GM19238 (cell line): ENCODE measurements at regions not wholly inside any gene's neighbourhood (a gene's known extent, or its start where the extent isn't known, plus 50 kb on each side); places are given as distances from the start of the nearest gene placed in this dataset.
"Not testable (repeated sequence)": the region's sequence is repeated elsewhere in the genome, so short reads cannot be mapped to it uniquely, and the experiment has no call there.

Experiments used
- DNase-seq: peaks from one replicate; pipeline ENCODE4 v3.0.0; 2011; ENCODE audit warnings: low spot score; ENCODE audit not compliant: insufficient read length

DNA sequence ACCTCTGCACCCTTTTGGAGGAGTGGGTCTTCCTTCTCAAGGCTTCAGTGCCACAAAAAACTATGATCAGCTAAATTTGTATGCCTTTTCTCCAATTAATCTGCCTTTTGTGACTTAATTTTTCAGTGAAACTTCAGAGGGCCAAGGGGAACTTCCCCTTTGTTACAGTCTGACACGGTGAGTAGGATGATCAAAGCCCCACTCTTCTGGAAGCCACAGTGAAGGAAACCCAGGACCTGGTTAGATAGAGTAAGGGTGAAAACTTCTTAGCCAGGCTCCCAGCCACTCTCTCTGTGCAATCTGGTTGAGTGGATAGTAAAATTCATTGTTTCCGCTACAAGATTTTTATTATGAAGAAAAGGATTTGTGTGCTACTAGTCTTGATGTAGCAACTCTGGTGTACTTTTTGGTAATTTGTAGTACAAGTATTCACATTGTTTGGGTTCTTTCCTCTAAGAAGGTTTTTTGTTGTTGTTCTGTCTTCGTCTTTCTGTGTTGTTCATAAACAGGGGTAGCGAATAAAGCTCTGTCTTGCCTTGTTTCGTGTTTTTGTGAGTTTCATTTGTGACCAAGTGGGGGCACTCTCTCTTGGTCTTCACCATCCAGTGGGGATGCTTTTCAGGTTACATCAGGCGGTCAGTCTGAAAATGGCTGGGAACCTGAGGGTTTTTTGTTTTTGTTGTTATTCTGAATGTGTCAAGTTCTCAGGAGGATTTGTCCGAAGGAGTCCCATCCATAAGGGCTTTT is 268.5 kb upstream of the NPSR1 start:
- DNase-seq = no peak

DNA sequence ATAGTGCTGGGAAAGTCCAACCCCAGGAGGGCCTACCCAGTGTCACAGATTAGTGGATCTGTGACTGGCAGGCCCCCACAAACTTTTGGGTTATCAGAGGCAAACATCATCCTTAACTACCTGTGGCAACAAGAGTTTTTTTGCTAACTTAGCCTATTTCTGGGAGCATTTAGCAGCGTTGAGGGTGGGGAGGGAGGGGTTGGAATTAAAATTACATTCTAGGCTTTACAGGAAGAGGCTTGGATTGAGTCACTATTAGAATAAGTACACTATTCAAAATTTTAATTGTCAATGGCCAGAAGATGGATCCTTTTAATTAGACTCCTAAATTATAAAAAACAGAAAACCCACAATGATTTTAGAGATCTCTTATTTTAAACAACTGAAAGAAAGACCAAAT is 267.9 kb upstream of the NPSR1 start:
- DNase-seq = no peak

DNA sequence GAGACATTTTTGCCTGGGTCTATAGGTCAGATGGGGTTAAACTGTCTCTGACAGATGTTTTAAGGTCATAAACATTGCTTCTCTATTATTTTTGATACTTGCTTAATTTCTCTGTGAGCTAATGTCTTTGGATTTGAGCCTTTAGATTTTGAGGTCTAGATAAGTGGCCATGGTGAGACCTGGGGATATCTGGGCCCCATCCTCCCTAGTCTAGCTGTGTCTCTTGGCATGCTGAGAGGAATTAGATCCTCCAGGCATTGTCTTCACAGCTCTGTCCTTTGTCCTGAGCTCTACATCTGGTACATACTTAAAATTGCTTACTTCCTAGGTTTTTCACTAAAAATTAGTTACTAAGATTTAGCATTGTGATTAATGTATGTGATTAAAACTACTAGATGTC is 265.0 kb upstream of the NPSR1 start:
- DNase-seq = no peak

DNA sequence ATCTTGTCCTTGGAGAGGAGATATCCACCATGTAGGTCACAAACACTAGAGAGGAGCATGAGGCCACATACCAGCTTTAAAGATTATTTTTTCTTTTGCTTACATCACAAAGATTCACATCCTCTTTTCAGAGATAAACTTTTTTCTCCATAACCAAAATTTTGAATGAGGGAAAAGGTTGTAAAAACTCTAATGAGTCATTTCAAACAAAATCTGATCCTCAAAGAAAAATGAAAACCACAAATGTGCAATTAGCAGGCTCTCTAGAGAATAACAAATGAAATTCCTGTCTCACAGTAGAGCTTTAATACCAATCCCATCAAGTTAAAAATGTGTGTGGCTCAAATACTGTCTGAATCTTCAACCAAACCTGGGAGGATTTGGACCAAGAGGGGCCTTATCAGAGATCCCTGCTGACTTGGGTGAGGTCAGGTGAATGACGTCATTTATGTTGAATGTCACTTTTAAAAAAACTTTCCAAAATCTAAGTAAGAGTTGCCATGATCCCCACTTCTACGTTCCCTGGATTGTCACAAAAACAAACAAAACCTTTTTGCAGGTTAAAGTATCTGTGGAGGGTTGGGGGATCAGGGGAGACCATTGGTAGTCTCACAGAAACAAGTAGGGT is 261.5 kb upstream of the NPSR1 start:
- DNase-seq = no peak

DNA sequence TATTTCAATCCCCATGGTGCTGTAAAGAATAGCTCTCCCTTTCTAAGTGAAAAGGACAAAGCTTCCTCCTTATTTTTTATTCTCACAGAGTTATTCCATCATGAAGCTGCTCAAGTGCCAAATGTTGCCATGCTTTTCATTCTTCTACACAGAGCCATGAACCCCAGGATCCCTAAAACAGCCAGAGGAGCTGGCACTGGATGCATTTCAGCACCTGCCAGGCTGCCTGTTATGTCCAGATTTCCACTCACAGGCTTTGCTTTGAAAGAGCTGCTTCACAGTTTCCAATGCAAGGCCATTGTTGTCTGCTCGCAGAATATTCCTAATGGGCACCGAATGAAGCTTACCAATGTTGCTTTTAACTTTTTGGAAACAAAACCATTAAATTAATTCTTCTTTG is 256.2 kb upstream of the NPSR1 start:
- no peak for DNase-seq

DNA sequence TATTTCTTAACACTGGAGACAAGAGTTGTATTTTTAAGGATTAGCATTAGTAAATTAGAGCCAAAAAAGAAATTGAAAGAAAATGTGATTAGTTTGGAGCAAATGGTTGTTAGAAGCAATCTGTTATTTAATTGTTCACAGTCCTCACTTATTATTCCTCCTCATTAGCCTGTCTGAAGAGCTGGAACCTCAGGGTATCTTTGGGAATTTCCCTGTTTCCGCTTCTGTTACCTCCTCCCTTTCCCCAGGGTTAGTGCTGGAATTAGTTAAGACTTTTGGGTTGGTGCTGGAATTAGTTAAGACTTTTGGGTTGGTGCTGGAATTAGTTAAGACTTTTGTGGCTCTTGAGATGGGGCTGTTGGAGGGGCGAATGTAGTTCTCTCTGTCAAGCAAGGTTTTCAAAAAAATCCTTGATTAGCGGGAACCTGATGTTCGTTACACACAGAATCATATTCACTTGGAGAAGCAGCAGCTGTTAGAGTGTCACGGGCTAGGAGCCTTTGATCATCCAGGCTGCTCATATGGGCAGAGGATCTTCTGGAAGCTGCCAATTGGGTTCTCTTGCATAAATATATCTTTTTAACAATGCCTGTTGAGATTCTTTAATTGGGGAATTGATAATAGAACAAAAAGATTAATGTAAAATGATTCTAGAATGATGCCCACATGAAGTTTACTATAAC is 251.0 kb upstream of the NPSR1 start:
- DNase-seq = no peak

DNA sequence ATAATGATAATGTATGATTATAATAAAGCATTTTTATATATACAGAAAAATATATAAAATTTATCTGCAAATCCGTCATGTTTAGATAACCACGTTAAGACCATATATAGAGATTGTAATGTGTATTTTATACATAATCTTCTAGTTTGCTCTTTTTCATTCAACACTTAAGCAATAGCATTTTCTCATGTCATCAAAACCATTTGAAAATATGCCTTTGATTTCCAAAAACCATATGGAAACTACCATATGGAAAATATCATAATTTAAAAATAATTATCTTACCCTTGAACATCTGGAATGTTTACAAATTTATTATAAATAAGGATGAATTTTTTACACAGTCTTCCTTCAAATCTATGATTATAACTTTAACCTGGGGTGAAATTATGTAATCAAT is 250.4 kb upstream of the NPSR1 start:
- no peak for DNase-seq

DNA sequence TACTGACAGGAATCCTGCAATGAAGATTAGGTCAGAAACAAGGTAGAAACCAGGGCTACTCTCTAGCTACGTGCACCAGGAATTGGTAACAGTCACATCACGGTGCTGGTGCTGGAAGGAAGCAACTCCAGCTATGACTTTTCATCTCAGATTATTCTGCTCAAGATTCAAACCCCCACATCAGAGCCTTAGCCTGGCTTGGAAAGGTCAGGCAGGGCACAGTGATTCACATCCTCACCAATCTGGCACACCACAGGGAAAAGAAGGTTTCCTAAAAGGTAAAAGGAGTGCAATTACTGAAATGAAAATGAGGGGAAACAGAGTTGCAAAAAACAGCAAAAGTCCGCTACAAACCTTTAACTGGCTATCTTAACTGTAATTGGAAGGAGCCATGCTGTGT is 240.2 kb upstream of the NPSR1 start:
- DNase-seq = no peak

DNA sequence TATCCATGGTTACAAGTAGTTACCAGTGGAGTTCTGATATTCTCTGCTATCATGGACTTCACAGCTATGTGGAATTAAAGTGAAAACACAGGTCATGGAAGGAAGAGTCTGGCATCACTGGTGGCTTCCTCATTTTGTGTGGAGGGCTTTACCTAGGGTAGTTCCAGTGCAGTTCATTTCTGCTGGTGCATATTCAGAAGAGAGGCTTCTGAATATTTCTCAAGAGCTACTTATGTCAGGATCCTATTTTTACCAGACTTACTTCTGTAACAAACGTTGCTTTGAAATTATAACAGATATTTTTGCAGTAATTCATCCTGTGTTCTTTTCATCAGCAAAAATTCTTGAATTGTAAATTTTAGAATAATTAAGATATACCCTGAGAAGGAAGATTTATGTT is 236.5 kb upstream of the NPSR1 start:
- no peak for DNase-seq

DNA sequence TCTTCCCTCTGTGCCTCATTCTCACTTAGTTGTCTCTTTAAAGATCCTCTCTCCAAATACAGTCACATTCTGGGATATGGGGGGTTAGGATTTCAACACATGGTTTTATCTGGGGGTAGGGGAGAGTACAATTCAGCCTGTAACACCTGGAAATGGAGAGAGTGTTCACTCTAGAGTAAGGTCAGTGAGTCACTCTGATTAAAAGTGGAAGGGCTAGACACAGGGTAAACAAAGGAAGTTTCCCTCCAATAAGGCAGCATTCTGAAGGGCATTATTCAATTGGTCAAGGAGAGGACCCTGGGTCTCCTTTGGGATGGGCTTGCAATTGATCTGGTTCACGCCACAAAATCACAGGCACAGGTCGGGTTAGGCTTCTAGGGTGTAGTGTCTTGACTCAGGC is 232.8 kb upstream of the NPSR1 start:
- DNase-seq = no peak

DNA sequence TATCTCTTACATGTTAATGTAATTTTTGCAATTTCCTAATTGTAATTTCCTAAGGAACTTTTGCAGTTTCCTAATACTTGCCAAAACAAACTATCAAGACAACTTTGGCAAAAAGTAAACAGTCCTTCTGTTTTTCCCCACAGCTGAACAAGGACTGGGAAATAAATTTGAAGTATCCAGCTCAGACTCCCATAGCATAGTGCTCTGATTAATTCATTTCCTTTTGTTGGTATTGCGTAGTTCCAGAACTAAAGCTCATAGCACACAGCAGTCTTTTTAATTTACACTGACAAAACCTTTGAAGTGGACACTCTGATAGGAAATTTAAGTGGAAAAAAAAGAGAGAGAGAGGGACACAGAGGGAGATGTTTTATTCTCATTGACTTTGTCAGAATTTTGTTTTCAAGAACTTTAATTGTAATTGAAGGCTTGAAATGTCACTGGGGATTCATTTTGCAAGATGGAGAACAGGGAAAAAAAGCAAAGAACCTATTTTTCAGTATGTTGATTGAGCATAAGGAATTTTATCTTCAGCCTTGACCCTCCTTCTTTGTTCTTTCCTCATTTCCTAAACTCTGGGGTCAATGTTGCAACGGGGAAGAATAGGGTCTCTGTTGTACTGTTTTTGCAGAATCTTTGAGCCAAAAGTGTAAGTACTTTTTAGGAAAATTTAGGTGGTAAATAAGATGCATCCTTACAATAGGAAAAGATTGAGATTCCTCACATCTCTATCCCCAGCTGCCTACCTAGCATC is 232.2 kb upstream of the NPSR1 start:
- DNase-seq = no peak

DNA sequence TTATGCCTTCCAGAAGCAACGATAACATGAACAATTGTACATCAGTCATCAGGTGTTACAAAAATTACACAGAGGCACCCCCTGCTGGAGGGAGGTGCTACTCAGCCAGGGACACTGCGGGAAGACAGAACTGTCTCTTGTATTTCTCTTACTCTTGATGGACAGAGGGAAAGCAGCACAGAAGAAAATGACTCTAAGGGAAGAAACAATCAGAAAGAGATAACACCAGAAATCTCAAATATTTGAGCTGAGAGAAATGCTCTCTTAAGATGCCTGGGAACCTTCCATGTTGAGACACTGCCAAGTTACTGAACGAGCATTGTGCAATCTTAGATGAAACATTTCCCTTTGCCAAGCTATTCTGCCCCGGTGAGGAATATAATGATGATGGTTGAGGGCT is 227.6 kb upstream of the NPSR1 start:
- no peak for DNase-seq

DNA sequence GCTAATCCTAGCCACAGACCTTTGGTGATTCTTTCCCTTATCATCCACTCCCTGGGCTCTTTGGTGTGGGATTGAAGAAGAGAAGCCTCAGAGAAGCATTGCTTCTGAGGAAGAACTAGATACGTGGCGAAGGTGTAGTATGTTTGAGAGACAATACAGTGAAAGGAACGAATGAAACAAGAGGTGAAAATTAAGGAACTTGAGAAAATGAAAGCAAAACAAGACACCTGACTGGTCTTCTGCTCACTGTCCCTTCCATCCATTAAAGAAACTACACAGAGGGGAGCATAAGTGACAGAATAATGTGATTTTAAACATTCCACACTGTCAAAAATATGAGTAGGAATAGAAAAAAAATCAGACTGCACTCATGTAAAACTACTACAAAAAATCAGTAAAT is 219.6 kb upstream of the NPSR1 start:
- no peak for DNase-seq

DNA sequence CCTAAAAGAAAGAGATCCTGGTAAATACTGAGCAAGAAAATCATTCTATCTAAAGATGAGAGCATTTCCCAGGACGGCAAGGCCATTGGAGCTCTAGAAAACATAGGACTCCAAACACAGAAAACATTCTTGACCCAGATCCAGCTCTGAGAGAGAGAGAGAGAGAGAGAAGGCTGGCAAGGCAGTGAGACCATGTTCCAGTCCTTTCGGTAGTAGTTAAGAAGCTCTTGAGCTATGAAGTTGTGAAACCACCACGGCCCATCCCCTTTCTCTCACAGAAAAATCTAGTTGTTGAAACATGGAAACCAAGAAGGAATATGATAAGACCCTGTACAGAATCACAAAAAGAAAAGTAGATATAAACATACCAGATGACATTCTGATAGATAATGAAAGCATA is 212.4 kb upstream of the NPSR1 start:
- DNase-seq = no peak

DNA sequence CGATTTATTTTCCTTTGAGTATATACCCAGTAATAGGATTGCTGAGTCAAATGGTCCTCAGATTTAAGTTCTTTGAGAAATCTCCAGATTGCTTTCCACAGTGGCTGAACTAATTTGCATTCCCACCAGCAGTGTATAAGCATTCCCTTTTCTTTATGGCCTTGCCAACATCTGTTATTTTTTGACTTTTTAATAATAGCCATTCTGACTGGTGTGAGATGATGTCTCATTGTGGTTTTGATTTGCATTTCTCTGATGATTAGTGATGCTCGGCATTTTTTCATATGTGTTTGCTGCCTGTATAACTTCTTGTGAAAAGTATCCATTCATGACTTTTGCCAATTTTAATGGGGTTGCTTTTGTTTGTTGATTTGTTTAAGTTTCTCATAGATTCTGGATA is 209.5 kb upstream of the NPSR1 start:
- DNase-seq = not testable (repeated sequence)

DNA sequence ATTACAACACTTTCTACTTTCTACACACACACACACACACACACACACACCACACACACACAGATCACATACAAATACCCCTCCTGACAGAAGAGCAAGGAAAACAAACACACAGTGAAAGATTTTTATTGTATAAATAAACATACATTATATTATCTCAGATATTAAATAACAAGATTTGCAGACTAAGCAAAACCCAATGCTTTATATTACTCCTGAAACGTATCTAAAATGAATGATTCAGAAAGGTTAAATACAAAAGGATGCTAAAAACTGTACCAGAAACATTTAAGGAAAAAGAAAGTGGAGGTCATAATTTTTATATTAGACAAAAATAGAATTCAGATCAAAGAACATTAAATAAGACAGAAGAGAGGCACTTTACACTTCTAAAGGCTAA is 208.3 kb upstream of the NPSR1 start:
- DNase-seq = no peak

DNA sequence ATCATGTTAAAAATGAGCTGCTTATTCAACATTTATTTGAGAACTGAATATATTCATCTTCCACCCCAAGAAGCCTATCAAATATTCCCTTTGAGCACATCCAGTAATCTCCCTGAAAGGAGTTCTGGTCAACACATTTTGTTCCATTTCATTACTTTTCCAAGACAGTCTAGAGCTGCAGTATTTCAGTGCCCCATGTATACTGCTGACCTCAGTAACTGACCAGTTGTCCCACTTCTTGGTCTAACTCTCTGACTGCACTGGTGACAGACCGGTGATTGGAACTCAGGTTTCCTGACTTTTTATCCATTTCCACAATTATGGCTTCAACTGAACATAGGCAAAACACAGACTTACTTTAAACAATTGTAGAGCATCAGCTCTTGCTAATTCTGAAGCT is 206.8 kb upstream of the NPSR1 start:
- DNase-seq = no peak

DNA sequence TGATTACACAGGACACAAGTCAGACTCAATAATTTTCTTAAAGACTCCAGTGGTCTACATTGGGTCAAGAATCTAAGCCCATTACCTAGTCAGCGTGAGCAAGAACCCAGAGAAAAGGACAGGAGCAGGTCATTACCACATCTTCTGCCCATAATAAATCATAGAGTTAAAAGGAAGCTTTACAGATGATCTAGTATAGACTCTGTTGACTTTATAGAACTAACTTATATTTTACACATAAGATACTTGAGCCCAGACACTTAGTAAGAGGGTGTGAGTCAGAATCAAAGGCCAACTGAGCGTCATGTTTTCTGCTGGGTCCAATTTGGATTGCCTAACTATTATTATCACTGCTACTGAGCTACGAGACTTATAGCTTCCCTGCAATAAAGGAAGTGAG is 206.1 kb upstream of the NPSR1 start:
- DNase-seq = no peak

DNA sequence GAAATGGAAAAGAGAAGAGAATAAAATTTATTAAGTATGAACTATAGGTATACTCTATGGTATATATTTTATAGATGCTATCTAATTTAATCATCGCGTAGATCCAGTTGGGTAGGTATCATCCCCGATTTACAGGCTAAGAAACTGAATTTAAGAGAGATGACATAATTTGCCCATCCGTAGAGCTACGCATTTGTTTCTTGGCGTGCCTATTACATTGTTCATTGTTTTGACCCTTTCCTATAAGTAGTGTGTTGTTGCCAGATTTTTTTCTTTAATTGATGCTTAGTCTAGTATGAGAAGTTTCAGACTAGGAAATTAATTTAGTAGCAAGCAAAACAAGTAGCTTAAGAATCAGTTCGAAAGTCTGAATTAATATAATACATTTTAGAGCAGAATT is 205.7 kb upstream of the NPSR1 start:
- no peak for DNase-seq

DNA sequence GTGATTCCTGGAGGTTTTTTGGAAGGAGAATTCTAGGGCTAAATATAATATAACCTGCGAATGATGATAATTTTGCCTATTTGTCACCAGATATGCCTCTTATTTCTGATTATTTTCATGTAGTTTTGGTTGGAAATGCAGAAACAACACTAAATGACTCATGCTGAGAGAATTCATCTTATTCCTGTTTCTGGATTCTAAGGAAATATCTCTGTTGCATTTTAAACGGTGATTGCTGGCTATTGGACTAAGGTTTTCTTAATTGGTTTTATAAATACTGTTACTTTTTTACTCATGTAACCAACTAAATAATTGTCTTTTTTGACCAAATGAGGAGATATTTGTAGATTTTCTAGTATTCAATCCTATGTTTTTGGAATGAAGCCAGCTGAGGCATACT is 204.9 kb upstream of the NPSR1 start:
- no peak for DNase-seq

DNA sequence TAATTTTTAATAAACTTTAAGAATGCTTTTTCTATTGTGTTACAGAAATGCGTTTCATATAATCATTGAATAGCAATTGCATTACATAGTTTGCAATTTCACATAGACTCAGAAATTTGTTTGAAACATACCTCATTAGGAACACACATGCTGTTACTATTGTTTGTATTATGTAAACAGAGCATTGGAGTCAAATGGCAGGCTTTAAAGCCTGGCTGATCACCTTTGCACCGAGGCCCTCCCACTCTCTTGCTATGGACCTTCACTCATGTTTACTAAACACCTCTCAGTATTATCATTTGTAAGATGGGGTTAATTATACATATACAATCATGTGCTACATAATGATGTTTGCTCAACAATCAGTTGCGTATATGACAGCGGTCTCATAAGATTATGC is 203.6 kb upstream of the NPSR1 start:
- no peak for DNase-seq

DNA sequence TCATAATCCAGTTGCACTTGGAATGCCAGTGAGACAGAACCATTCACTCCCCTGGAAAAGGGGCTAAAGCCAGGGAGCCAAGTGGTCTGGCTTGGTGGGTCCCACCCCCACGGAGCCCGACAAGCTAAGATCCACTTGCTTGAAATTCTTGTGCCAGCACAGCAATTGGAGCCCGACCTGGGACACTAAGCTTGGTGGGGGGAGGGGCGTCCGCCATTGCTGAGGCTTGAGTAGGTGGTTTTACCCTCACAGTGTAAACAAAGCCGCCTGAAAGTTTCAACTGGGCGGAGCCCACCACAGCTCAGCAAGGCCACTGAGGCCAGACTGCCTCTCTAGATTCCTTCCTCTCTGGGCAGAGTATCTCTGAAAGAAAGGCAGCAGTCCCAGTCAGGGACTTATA is 200.7 kb upstream of the NPSR1 start:
- DNase-seq = no peak
